T-helper 1 cell treated with Interleukin-12 subunit alpha and Interleukin-12 subunit beta and Interleukin-4 antibody, amounts not matched to agents 30 ng/mL and 1 ng/mL, for 36 hours (primary cell): ENCODE measurements at regions not wholly inside any gene's neighbourhood (a gene's known extent, or its start where the extent isn't known, plus 50 kb on each side); places are given as distances from the start of the nearest gene placed in this dataset.
"Not testable (repeated sequence)": the region's sequence is repeated elsewhere in the genome, so short reads cannot be mapped to it uniquely, and the experiment has no call there.

Experiments
- intact Hi-C: fragments of 100-400 bp; cut with micrococcal nuclease; formaldehyde crosslinking; loops from one replicate; pipeline ENCODE4 v1.15.1; 2024

GRCh38 chr12:74337951-74338350 is 199.7 kb upstream of the ATXN7L3B start:
- intact Hi-C loops = no loop called here

- intact Hi-C loops = no loop called here
These were observed 198.4 kb upstream of the ATXN7L3B start for GRCh38 chr12:74339211-74339610.

- intact Hi-C loops = no loop called here
These were observed 187.7 kb upstream of the ATXN7L3B start for GRCh38 chr12:74349925-74350324.

- intact Hi-C loops = loop anchor here (10.0 kb wide), 1 partner anchor 341 kb away; no protein-coding TSS in a partner anchor
These were observed 172.3 kb upstream of the ATXN7L3B start for GRCh38 chr12:74365178-74365964.

GRCh38 chr12:74370608-74371216 is 166.9 kb upstream of the ATXN7L3B start:
- intact Hi-C loops = no loop called here

GRCh38 chr12:74379114-74379513 is 158.5 kb upstream of the ATXN7L3B start:
- intact Hi-C loops = no loop called here

- intact Hi-C loops = no loop called here
These were observed 155.7 kb upstream of the ATXN7L3B start for GRCh38 chr12:74381958-74382357.

GRCh38 chr12:74382983-74383382 is 154.7 kb upstream of the ATXN7L3B start:
- intact Hi-C loops = no loop called here

GRCh38 chr12:74391283-74391682 is 146.4 kb upstream of the ATXN7L3B start:
- intact Hi-C loops = no loop called here

GRCh38 chr12:74393272-74393671 is 144.4 kb upstream of the ATXN7L3B start:
- intact Hi-C loops = no loop called here

- intact Hi-C loops = no loop called here
These were observed 143.0 kb upstream of the ATXN7L3B start for GRCh38 chr12:74394647-74395046.

GRCh38 chr12:74401035-74401434 is 136.6 kb upstream of the ATXN7L3B start:
- intact Hi-C loops = no loop called here

- intact Hi-C loops = no loop called here
These were observed 135.7 kb upstream of the ATXN7L3B start for GRCh38 chr12:74401966-74402365.

GRCh38 chr12:74403221-74403470 is 134.5 kb upstream of the ATXN7L3B start:
- intact Hi-C loops = not testable (repeated sequence)

GRCh38 chr12:74408601-74409166 is 129.0 kb upstream of the ATXN7L3B start:
- intact Hi-C loops = no loop called here

- intact Hi-C loops = loop anchor here (1.0 kb wide), 1 partner anchor 125 kb away; the partner anchor contains the start of gene ATXN7L3B
These were observed 124.9 kb upstream of the ATXN7L3B start for GRCh38 chr12:74412606-74413230.

GRCh38 chr12:74415633-74416032 is 122.0 kb upstream of the ATXN7L3B start:
- intact Hi-C loops = no loop called here

GRCh38 chr12:74418573-74418972 is 119.1 kb upstream of the ATXN7L3B start:
- intact Hi-C loops = no loop called here

GRCh38 chr12:74424778-74425177 is 112.9 kb upstream of the ATXN7L3B start:
- intact Hi-C loops = no loop called here

GRCh38 chr12:74426091-74426490 is 111.5 kb upstream of the ATXN7L3B start:
- intact Hi-C loops = no loop called here

- intact Hi-C loops = no loop called here
These were observed 108.1 kb upstream of the ATXN7L3B start for GRCh38 chr12:74429535-74429934.

GRCh38 chr12:74431801-74432200 is 105.8 kb upstream of the ATXN7L3B start:
- intact Hi-C loops = no loop called here
